Smooth muscle cell (in vitro differentiated cells): ENCODE measurements at regions not wholly inside any gene's neighbourhood (a gene's known extent, or its start where the extent isn't known, plus 50 kb on each side); places are given as distances from the start of the nearest gene placed in this dataset.
"Not testable (repeated sequence)": the region's sequence is repeated elsewhere in the genome, so short reads cannot be mapped to it uniquely, and the experiment has no call there.

Source experiments
- DNase-seq: peaks from one replicate; lab custom pipeline; 2025; ENCODE audit not compliant: unreplicated experiment; lab: John Stamatoyannopoulos, UW
- H2AFZ ChIP-seq: fragments of 200-600 bp; sonication (generic); 2 replicates; pipeline ENCODE4 v1.6.0; 2016; ENCODE audit warnings: antibody characterized with exemption, low read depth, mild to moderate bottlenecking
- H3F3A ChIP-seq: fragments of 200-600 bp; sonication (generic); 2 replicates; pipeline ENCODE4 v1.6.0; 2017; ENCODE audit warnings: antibody characterized with exemption, low read depth
- H3K27ac ChIP-seq: fragments of 200-600 bp; sonication (generic); 2 replicates; pipeline ENCODE4 v1.5.1; 2016; ENCODE audit warnings: low read depth, mild to moderate bottlenecking
- H3K27me3 ChIP-seq: fragments of 200-600 bp; sonication (generic); 2 replicates; pipeline ENCODE4 v1.6.1; 2016; ENCODE audit warnings: low read depth, mild to moderate bottlenecking
- H3K36me3 ChIP-seq: fragments of 200-600 bp; sonication (generic); 2 replicates; pipeline ENCODE4 v1.5.1; 2016; ENCODE audit warnings: low read depth
- H3K4me1 ChIP-seq: fragments of 200-600 bp; sonication (generic); 2 replicates; pipeline ENCODE4 v1.5.1; 2016; ENCODE audit warnings: low read depth
- H3K4me2 ChIP-seq: fragments of 200-600 bp; sonication (generic); 2 replicates; pipeline ENCODE4 v1.6.0; 2016; ENCODE audit warnings: mild to moderate bottlenecking
- H3K4me3 ChIP-seq: fragments of 200-600 bp; sonication (generic); 2 replicates; pipeline ENCODE4 v1.5.1; 2016; ENCODE audit warnings: mild to moderate bottlenecking
- H3K79me2 ChIP-seq: fragments of 200-600 bp; sonication (generic); 2 replicates; pipeline ENCODE4 v1.6.0; 2016; ENCODE audit warnings: low read depth, mild to moderate bottlenecking
- H3K9ac ChIP-seq: fragments of 200-600 bp; sonication (generic); 2 replicates; pipeline ENCODE4 v1.6.0; 2016; ENCODE audit warnings: low read depth
- H3K9me3 ChIP-seq: fragments of 200-600 bp; sonication (generic); replicated peaks from 2 replicates; pipeline ENCODE4 v1.5.1; 2016; ENCODE audit warnings: low read depth
- H4K20me1 ChIP-seq: fragments of 200-600 bp; sonication (generic); 2 replicates; pipeline ENCODE4 v1.6.0; 2016; ENCODE audit warnings: low read depth
- CTCF ChIP-seq: fragments of 200-600 bp; sonication (generic); IDR thresholded peaks from 2 replicates; pipeline ENCODE4 v1.5.1; 2017; ENCODE audit warnings: borderline replicate concordance, mild to moderate bottlenecking, antibody characterized with exemption; ENCODE audit not compliant: insufficient read depth, poor library complexity, severe bottlenecking
- WGBS: methylation state at CpG from one replicate; pipeline ENCODE4 v1.1.7; 2016; ENCODE audit warnings: low lambda C conversion rate; 5-methylcytosine and 5-hydroxymethylcytosine counted together

- Histone ChIP-seq H3K9me3 (no peaks in the 10 kb centered on the region), H3K27me3 (no peaks in the 10 kb centered on the region)
- TF ChIP-seq CTCF: no peak
Observed at GRCh38 chr5:32951003-32951402, 239.9 kb downstream of the NPR3 start.

GRCh38 chr5:32951878-32952277, 240.8 kb downstream of the NPR3 start:
- Histone ChIP-seq H2AFZ (no peak overlapping the region), H3K36me3 (no peaks in the 10 kb centered on the region), H3K9ac (no peak overlapping the region), H3K27ac (no peak overlapping the region), H3K27me3 (no peaks in the 10 kb centered on the region), H3K4me2 (no peak overlapping the region), H3K4me1 (peaks cover 2% of the 10 kb centered on the region), H3K4me3 (no peak overlapping the region), H3K79me2 (no peaks in the 10 kb centered on the region), H4K20me1 (no peaks in the 10 kb centered on the region), H3K9me3 (no peaks in the 10 kb centered on the region), H3F3A (no peaks in the 10 kb centered on the region)
- TF ChIP-seq CTCF: no peak
- no peak for DNase-seq
- WGBS: 61% methylated on average over 2 of the region's 2 CpGs

More at GRCh38 chr5:32951003-32951402, 239.9 kb downstream of the NPR3 start:
- H3K4me2 ChIP-seq: no peak overlapping the region
- no peaks in the 10 kb centered on the region for H3K36me3 ChIP-seq
- H3K4me1 ChIP-seq: peaks cover 2% of the 10 kb centered on the region
- H3K27ac ChIP-seq: no peak overlapping the region
- no peaks in the 10 kb centered on the region for H3F3A ChIP-seq
- no peak overlapping the region for H3K4me3 ChIP-seq
- no peak overlapping the region for H3K9ac ChIP-seq
- H4K20me1 ChIP-seq: no peaks in the 10 kb centered on the region
- H3K79me2 ChIP-seq: no peaks in the 10 kb centered on the region
- H2AFZ ChIP-seq: no peak overlapping the region
- no peak for DNase-seq

- H4K20me1 ChIP-seq, H3F3A ChIP-seq, H3K27ac ChIP-seq, H3K27me3 ChIP-seq, DNase-seq, H3K4me1 ChIP-seq, H3K36me3 ChIP-seq, H3K79me2 ChIP-seq, H3K4me2 ChIP-seq, H2AFZ ChIP-seq, H3K4me3 ChIP-seq, H3K9me3 ChIP-seq, H3K9ac ChIP-seq: not testable (repeated sequence)
- 54% methylated on average over 2 of the region's 2 CpGs for WGBS
Observed at GRCh38 chr5:32952421-32952820, 241.3 kb downstream of the NPR3 start.

- Histone ChIP-seq H3K9ac (no peak overlapping the region), H3K27me3 (no peaks in the 10 kb centered on the region), H3K4me3 (no peak overlapping the region), H3K9me3 (no peaks in the 10 kb centered on the region), H3K4me1 (peaks cover 2% of the 10 kb centered on the region), H4K20me1 (no peaks in the 10 kb centered on the region), H3K36me3 (no peaks in the 10 kb centered on the region), H3K4me2 (no peak overlapping the region), H3F3A (no peaks in the 10 kb centered on the region), H2AFZ (no peak overlapping the region), H3K27ac (no peak overlapping the region), H3K79me2 (no peaks in the 10 kb centered on the region)
- 53% methylated on average over 1 of the region's 1 CpG for WGBS
- no peak for DNase-seq
- TF ChIP-seq CTCF: no peak
Observed at GRCh38 chr5:32953694-32954093, 242.6 kb downstream of the NPR3 start.
